ENCODE measurements at regions not wholly inside any gene's neighbourhood (a gene's known extent, or its start where the extent isn't known, plus 50 kb on each side); places are given as distances from the start of the nearest gene placed in this dataset.
A peak's percentile ranks its signal among the peaks of the same experiment; 100 is the strongest.

DNA sequence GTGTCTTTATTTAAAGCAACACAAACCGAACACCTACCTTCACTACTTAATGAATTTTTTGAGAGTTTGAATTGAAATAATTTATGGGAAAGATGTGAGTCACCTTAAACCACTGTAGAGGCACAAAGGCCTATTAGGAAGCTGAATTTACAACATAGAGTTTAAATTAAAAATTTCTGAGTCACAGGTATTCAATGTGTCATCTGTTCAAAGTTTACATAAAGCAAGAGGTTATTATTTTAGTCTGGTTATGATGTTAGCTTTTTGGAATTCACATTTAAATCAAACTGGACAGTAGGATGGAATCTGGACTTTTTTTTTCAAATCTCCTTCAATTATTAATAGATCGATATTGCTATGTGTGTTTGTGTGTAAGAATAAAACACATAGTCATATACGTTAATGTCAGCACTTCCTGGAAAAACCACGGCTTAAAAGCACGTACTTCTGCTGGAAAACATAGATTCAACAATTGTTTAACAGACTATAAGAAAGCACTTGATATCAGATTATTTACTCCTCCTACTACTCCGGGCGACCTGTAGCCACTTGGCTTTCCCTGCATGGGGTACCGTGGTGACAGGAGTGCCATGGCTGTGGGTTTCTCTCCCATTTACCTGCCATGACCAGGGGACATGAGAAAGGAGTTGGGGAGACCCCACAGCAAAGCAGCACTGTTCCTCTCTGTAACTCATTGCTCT, 638.6 kb downstream of the SEMA5A start:
- no peak for DNase-seq (ENCODE audit: low read depth in 2 of 2)

- peak; percentile 8 to 13 for DNase-seq (ENCODE audit: low read depth in 2 of 2)
These were observed 637.7 kb downstream of the SEMA5A start for GRCh38 chr5:8908055-8908683.

DNA sequence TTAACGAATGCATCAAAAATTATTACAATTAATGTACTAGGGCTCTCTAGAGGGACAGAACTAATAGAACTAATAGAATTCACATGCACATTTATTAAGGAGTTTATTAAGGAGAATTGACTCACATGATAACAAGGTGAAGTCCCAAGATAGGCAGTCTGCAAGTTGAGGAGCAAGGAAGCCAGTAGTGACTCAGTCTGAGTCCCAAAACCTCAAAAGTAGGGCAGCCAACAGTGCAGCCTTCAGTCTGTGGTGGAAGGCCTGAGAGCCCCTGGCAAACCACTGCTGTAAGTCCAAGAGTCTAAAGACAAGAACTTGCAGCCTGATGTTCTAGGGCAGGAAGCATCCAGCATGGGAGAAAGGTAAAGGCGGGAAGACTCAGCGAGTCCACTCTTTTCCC, 633.8 kb downstream of the SEMA5A start:
- no peak for DNase-seq (ENCODE audit: low read depth in 2 of 2)

GRCh38 chr5:8913522-8913921, 632.4 kb downstream of the SEMA5A start:
- DNase-seq (ENCODE audit: low read depth in 2 of 2), result no peak

- no peak for DNase-seq (ENCODE audit: low read depth in 2 of 2)
These were observed 626.8 kb downstream of the SEMA5A start for GRCh38 chr5:8919096-8919495.

DNA sequence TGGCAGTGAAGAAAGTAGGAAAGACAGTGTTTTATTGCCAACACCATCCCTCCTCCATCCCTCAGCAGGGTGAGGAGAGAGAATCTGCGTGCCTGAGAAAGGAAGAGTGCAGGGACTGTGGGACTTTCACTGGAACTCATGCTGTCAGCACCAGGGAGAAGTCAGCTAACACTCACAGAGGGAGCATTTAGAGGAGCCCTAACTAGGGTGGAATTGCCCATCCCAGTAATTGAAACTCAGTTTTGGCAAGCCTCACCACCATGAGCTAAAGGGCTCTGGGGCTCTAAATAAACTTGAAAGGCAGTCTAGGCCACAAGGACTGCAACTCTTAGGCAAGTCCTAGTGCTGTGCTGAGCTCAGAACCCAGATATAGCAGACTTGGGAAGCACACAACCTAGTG, 622.3 kb downstream of the SEMA5A start:
- no peak for DNase-seq (ENCODE audit: low read depth in 2 of 2)

DNA sequence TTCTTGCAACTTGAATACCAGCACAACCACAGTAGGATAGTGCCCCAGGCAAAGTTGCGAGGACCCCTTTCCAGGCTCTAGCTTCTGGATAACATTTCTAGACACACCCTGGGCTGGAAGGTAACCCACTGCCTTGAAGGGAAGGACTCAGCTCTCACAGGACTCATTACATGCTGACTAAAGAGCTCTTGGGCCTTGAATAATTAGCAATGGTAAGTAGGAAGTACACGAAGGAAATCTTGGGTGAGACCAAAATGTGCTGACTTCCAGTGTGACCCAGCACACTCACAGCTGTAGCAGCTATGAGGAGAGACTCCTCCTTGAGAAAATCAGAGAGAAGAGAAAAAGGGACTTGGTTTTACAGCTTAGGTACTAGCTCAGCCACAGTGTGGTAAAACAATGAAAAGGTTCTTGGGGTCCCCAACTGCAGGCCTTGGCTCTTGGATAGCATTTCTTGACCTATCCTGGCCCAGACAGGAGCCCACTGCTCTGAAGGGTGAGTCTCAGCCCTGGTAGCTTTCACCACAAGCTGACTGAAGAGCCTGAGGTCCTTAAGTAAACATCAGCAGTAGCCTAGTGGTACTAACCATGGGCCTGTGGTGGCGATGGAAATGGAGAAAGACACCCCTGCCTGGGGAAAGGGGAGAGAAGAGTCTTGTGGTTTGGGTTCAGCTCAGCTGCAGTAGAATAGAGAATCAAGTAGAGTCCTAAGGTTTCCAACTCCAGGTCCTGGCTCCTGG, 621.7 kb downstream of the SEMA5A start:
- no peak for DNase-seq (ENCODE audit: low read depth in 2 of 2)

GRCh38 chr5:8930021-8930420, 615.9 kb downstream of the SEMA5A start:
- no peak for DNase-seq (ENCODE audit: low read depth in 2 of 2)

- no peak for DNase-seq (ENCODE audit: low read depth in 2 of 2)
These were observed 611.4 kb downstream of the SEMA5A start for GRCh38 chr5:8934455-8934854.

DNA sequence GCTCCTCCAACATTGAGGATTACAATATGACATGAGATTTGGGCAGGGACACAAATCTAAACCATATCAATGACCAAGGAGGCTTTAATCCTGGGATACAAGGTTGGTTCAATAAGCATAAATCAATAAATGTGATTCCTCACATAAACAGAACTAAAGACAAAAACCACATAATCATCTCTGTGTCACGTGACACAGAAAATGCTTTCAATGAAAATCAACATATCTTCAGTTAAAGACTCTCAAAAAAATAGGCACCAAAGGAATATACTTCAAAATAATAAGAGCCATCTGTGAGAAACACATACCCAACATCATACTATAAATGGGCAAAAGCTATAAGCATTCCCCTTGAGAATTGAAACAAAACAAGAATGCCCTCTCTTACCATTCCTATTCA, 604.9 kb downstream of the SEMA5A start:
- DNase-seq (ENCODE audit: low read depth in 2 of 2), result no peak

GRCh38 chr5:8943301-8943700, 602.6 kb downstream of the SEMA5A start:
- DNase-seq (ENCODE audit: low read depth in 2 of 2), result no peak

DNA sequence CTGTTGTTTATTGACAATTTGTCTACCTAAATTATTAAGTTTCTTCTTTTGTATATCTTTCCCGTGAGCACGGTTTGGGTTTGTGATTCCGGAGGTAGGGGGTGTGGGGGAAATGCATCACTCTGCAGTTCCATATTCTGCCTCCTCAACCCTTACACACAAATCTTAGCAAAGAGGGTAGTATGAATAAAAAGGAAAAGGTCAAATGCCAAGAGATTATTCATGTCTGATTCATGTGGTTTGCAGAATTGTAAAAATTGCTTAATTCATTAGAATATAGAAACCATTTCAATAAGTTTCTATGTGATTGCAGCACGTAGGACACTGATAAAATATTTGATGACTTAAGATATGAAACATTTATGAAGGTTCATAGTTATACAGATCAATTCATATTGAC, 601.9 kb downstream of the SEMA5A start:
- DNase-seq (ENCODE audit: low read depth in 2 of 2), result no peak

GRCh38 chr5:8945972-8946371, 599.9 kb downstream of the SEMA5A start:
- DNase-seq (ENCODE audit: low read depth in 2 of 2), result no peak

- DNase-seq (ENCODE audit: low read depth in 2 of 2), result no peak
These were observed 596.0 kb downstream of the SEMA5A start for GRCh38 chr5:8949908-8950307.

GRCh38 chr5:8952147-8952546, 593.7 kb downstream of the SEMA5A start:
- DNase-seq (ENCODE audit: low read depth in 2 of 2), result no peak

DNA sequence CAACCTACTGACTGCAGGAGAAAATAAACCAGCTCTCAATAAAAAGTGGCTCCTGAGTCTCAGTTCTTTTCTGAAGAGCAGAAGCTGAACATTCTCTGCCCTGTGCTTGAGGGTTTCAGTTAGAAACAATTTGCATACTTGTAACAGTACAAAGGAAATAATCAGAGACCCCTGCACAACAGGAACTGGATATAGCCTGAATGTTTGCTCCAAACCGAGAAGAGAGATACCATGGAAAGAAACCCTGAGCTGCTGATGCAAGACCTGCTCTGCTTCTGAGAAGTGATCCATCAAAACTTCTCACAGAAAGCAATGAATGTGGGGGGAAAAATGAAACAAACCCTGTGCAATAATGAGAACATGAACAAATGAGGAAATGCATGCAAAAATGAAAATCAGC, 592.9 kb downstream of the SEMA5A start:
- no peak for DNase-seq (ENCODE audit: low read depth in 2 of 2)

- DNase-seq (ENCODE audit: low read depth in 2 of 2), result no peak
These were observed 591.9 kb downstream of the SEMA5A start for GRCh38 chr5:8953911-8954438.

DNA sequence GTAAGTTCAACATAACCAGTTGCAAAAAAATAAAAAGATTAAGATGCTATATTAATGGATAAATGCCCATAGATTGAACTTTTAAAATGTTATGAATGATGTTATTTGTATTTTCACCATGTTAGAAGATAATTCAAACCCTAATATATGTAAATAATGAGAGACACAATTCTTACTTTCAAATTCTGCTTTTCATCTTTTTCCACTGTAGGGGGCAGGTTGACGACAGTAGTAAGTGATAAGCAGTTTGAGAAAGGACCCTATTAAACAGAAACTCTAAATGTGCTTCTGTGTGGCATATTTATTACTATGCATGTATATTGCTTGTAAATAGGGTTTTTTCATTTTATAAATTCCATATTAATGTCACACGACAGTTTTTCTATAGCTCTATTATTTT, 591.1 kb downstream of the SEMA5A start:
- no peak for DNase-seq (ENCODE audit: low read depth in 2 of 2)

GRCh38 chr5:8956659-8957058, 589.2 kb downstream of the SEMA5A start:
- no peak for DNase-seq (ENCODE audit: low read depth in 2 of 2)

DNA sequence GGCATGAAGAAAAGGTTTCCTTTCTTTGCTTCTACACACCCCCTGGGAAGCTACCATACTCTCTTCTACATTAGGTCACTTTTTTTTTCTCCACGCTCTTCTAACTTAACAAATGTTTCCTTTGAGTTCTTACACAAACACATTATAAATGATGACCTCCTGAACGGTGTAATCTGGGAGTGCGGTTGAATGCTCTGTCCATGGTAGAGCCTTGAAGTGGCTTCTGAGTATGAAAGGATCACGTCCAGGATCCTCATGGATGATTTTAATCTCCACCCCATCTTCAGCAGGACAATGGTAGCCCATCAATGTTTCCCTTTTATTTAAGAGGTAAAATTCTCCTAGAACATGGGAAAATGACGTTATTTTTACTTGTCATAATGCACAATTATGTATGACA, 587.3 kb downstream of the SEMA5A start:
- no peak for DNase-seq (ENCODE audit: low read depth in 2 of 2)

GRCh38 chr5:8961219-8961618, 584.7 kb downstream of the SEMA5A start:
- no peak for DNase-seq (ENCODE audit: low read depth in 2 of 2)

- DNase-seq (ENCODE audit: low read depth in 2 of 2), result no peak
These were observed 583.9 kb downstream of the SEMA5A start for GRCh38 chr5:8961956-8962355.

- no peak for DNase-seq (ENCODE audit: low read depth in 2 of 2)
These were observed 564.9 kb downstream of the SEMA5A start for GRCh38 chr5:8981016-8981415.
